ENCODE measurements at regions not wholly inside any gene's neighbourhood (a gene's known extent, or its start where the extent isn't known, plus 50 kb on each side); places are given as distances from the start of the nearest gene placed in this dataset.

- H3K27ac ChIP-seq (ENCODE audit: insufficient read depth, low read length): no peak overlapping the region
- ChIA-PET CTCF (no interaction called here), POLR2A (ENCODE audit: unreplicated experiment) (no interaction called here)
- no TSS peak for BruUV-seq (replicated peaks)
- no peak overlapping the region for H3K14ac ChIP-seq (replicated peaks; ENCODE audit: low read depth, low read length)
- H3K4me3 ChIP-seq (ENCODE audit: insufficient read depth, low read depth, low read length): no peak overlapping the region
- no peaks in the 10 kb centered on the region for H3K9me1 ChIP-seq (ENCODE audit: insufficient read depth, low read length)
- H3K4me1 ChIP-seq (ENCODE audit: control insufficient read depth, insufficient read depth, low read length): no peaks in the 10 kb centered on the region
- H3K9me3 ChIP-seq (ENCODE audit: control insufficient read depth, insufficient read depth, low read length): peaks cover 3% of the 10 kb centered on the region; the same call in 1 of the 2 replicates
- ATAC-seq (ENCODE audit: low read depth) (no peak), DNase-seq (no peak)
- no peaks in the 10 kb centered on the region for H3K79me1 ChIP-seq (ENCODE audit: low read depth in 1 of 2, low read length in 2 of 2)
- no peak overlapping the region for H2BK15ac ChIP-seq (ENCODE audit: low read depth, low read length)
- no peak overlapping the region for H3K9ac ChIP-seq (ENCODE audit: low read depth, low read length)
- dilution Hi-C loops (cut with HindIII; ENCODE audit: low sequenced_read_pairs, unreplicated experiment): no loop called here
- H2BK120ac ChIP-seq (ENCODE audit: low read depth, low read length): no peak overlapping the region
- H3K27me3 ChIP-seq (ENCODE audit: control insufficient read depth, insufficient read depth, low read length): no peaks in the 10 kb centered on the region
- no peak overlapping the region for H3K56ac ChIP-seq (ENCODE audit: extremely low read depth, insufficient read depth, low read length)
- H3K18ac ChIP-seq (ENCODE audit: low read depth, low read length): no peak overlapping the region
- H3K4ac ChIP-seq (ENCODE audit: low read depth, low read length): no peak overlapping the region
- no peak overlapping the region for H2BK20ac ChIP-seq (ENCODE audit: low read depth, low read length)
- no peak overlapping the region for H3K23ac ChIP-seq (ENCODE audit: low read depth, low read length)
- TF ChIP-seq SMC3 (IDR thresholded peaks at IDR 0.05; ENCODE audit: low read depth, low read length): no peak
- no peak overlapping the region for H2AK5ac ChIP-seq (ENCODE audit: low read depth, low read length)
- no peaks in the 10 kb centered on the region for H3K36me3 ChIP-seq (ENCODE audit: control insufficient read depth, insufficient read depth, low read length)
- no peak overlapping the region for H2AK9ac ChIP-seq (replicated peaks; ENCODE audit: low read depth, low read length, poor library complexity)
- no peak overlapping the region for H4K91ac ChIP-seq (ENCODE audit: insufficient read depth, low read depth, low read length)
- no peak overlapping the region for H4K5ac ChIP-seq (ENCODE audit: low read depth, low read length)
- H2AFZ ChIP-seq (replicated peaks; ENCODE audit: low read length, poor library complexity): no peak overlapping the region
- intact Hi-C loops (cut with micrococcal nuclease): no loop called here
- no peak overlapping the region for H2BK5ac ChIP-seq (ENCODE audit: low read depth, low read length, poor library complexity, severe bottlenecking)
- in situ Hi-C loops (cut with MboI; ENCODE audit: low sequenced_read_pairs): no loop called here
- no peak overlapping the region for H4K8ac ChIP-seq (ENCODE audit: low read depth in 2 of 2, low read length in 2 of 2)
- H4K20me1 ChIP-seq (ENCODE audit: insufficient read depth, low read length): no peaks in the 10 kb centered on the region
- no peak overlapping the region for H3K4me2 ChIP-seq (ENCODE audit: low read depth, low read length)
Measured at GRCh38 chr10:107671960-107672359, 507.5 kb upstream of the SORCS1 start.

Data from IMR-90 (cell line).